ENCODE measurements at regions not wholly inside any gene's neighbourhood (a gene's known extent, or its start where the extent isn't known, plus 50 kb on each side); places are given as distances from the start of the nearest gene placed in this dataset.

GRCh38 chr4:171588764-171589163, 224.4 kb upstream of the GALNTL6 start:
- no peak overlapping the region for H3K9ac ChIP-seq (ENCODE audit: low read length)
- no peaks in the 10 kb centered on the region for H3K9me3 ChIP-seq (replicated peaks; ENCODE audit: insufficient read depth, low read length)
- no peaks in the 10 kb centered on the region for H3K9me2 ChIP-seq (replicated peaks; ENCODE audit: insufficient read depth, low read length)
- H3K27ac ChIP-seq (ENCODE audit: low read length), result no peak overlapping the region
- H4K20me1 ChIP-seq (ENCODE audit: insufficient read depth, low read length), result no peaks in the 10 kb centered on the region
- no peak overlapping the region for H2AFZ ChIP-seq (ENCODE audit: low read length)
- no peak overlapping the region for H3K4me3 ChIP-seq (ENCODE audit: low read length)
- no peak for DNase-seq
- H3K36me3 ChIP-seq (replicated peaks; ENCODE audit: insufficient read depth, low read length), result no peaks in the 10 kb centered on the region
- no peaks in the 10 kb centered on the region for H3K79me2 ChIP-seq (ENCODE audit: low read length)
- no peak overlapping the region for H3K4me2 ChIP-seq (ENCODE audit: low read depth, low read length)
- TF ChIP-seq CTCF (IDR thresholded peaks at IDR 0.05; ENCODE audit: low read length) (no peak), EZH2phosphoT487 (IDR thresholded peaks at IDR 0.05; ENCODE audit: low read length) (no peak), EZH2 (optimal IDR thresholded peaks at IDR 0.05; ENCODE audit: low read depth, low read length) (no peak)
- no peaks in the 10 kb centered on the region for H3F3A ChIP-seq (ENCODE audit: insufficient read depth, low read length)
- no peaks in the 10 kb centered on the region for H3K27me3 ChIP-seq (replicated peaks; ENCODE audit: insufficient read depth, low read length)
- no peaks in the 10 kb centered on the region for H3K4me1 ChIP-seq (ENCODE audit: low read length)

GRCh38 chr4:171588051-171588545, 225.1 kb upstream of the GALNTL6 start:
- H2AFZ ChIP-seq (ENCODE audit: low read length), result no peak overlapping the region
- no peaks in the 10 kb centered on the region for H3F3A ChIP-seq (ENCODE audit: insufficient read depth, low read length)
- no peaks in the 10 kb centered on the region for H3K27me3 ChIP-seq (replicated peaks; ENCODE audit: insufficient read depth, low read length)
- H3K4me1 ChIP-seq (ENCODE audit: low read length), result no peaks in the 10 kb centered on the region
- H3K79me2 ChIP-seq (ENCODE audit: low read length), result no peaks in the 10 kb centered on the region
- no peak overlapping the region for H3K4me3 ChIP-seq (ENCODE audit: low read length)
- H3K9me3 ChIP-seq (replicated peaks; ENCODE audit: insufficient read depth, low read length), result no peaks in the 10 kb centered on the region
- TF ChIP-seq CTCF (IDR thresholded peaks at IDR 0.05; ENCODE audit: low read length), result no peak
- H3K4me2 ChIP-seq (ENCODE audit: low read depth, low read length), result no peak overlapping the region
- no peaks in the 10 kb centered on the region for H4K20me1 ChIP-seq (ENCODE audit: insufficient read depth, low read length)
- H3K36me3 ChIP-seq (replicated peaks; ENCODE audit: insufficient read depth, low read length), result no peaks in the 10 kb centered on the region
- H3K27ac ChIP-seq (ENCODE audit: low read length), result no peak overlapping the region
- no peaks in the 10 kb centered on the region for H3K9me2 ChIP-seq (replicated peaks; ENCODE audit: insufficient read depth, low read length)
- no peak overlapping the region for H3K9ac ChIP-seq (ENCODE audit: low read length)
- no peak for DNase-seq

GRCh38 chr4:171583790-171584189, 229.4 kb upstream of the GALNTL6 start:
- Histone ChIP-seq H3K27ac (ENCODE audit: low read length) (no peak overlapping the region), H4K20me1 (ENCODE audit: insufficient read depth, low read length) (no peaks in the 10 kb centered on the region), H3K9me3 (replicated peaks; ENCODE audit: insufficient read depth, low read length) (no peaks in the 10 kb centered on the region), H3K36me3 (replicated peaks; ENCODE audit: insufficient read depth, low read length) (no peaks in the 10 kb centered on the region), H2AFZ (ENCODE audit: low read length) (no peak overlapping the region), H3F3A (ENCODE audit: insufficient read depth, low read length) (no peaks in the 10 kb centered on the region), H3K4me2 (ENCODE audit: low read depth, low read length) (no peak overlapping the region), H3K4me3 (ENCODE audit: low read length) (no peak overlapping the region), H3K79me2 (ENCODE audit: low read length) (no peaks in the 10 kb centered on the region), H3K9me2 (replicated peaks; ENCODE audit: insufficient read depth, low read length) (no peaks in the 10 kb centered on the region), H3K9ac (ENCODE audit: low read length) (no peak overlapping the region), H3K27me3 (replicated peaks; ENCODE audit: insufficient read depth, low read length) (no peaks in the 10 kb centered on the region), H3K4me1 (ENCODE audit: low read length) (no peaks in the 10 kb centered on the region)
- no peak for DNase-seq
- TF ChIP-seq EZH2phosphoT487 (IDR thresholded peaks at IDR 0.05; ENCODE audit: low read length) (no peak), EZH2 (optimal IDR thresholded peaks at IDR 0.05; ENCODE audit: low read depth, low read length) (no peak), CTCF (IDR thresholded peaks at IDR 0.05; ENCODE audit: low read length) (no peak)
